Sigmoid colon (tissue), 6 donors: ENCODE measurements at regions not wholly inside any gene's neighbourhood (a gene's known extent, or its start where the extent isn't known, plus 50 kb on each side); places are given as distances from the start of the nearest gene placed in this dataset.

Experiments
- DNase-seq: peaks from one replicate; pipeline ENCODE4 v3.0.0-alpha.2; 2019
- H3K27ac ChIP-seq, 4 donors: fragments of 200-600 bp; sonication (generic); one replicate each; pipeline ENCODE4 v1.5.1; 2016 to 2019; ENCODE audit warnings: mild to moderate bottlenecking in 1 of 4
- H3K27me3 ChIP-seq, 3 donors: fragments of 200-600 bp; sonication (generic); one replicate each; pipeline ENCODE4 v1.5.1; 2019; ENCODE audit warnings: mild to moderate bottlenecking in 1 of 3
- H3K36me3 ChIP-seq, 4 donors: fragments of 200-600 bp; sonication (generic); one replicate each; pipeline ENCODE4 v1.5.1; 2016 to 2019
- H3K4me1 ChIP-seq, 4 donors: fragments of 200-600 bp; sonication (generic); one replicate each; pipeline ENCODE4 v1.5.1; 2017 to 2019
- H3K4me3 ChIP-seq, 4 donors: fragments of 200-600 bp; sonication (generic); one replicate each; pipeline ENCODE4 v1.5.1; 2017 to 2019; ENCODE audit warnings: mild to moderate bottlenecking in 2 of 4, moderate library complexity in 1 of 4
- H3K9me3 ChIP-seq, 4 donors: fragments of 200-600 bp in 3 of 4; sonication (generic) in 3 of 4; one replicate each; pipeline versions ENCODE4 v1.5.1 to v1.6.1; 2013 to 2019
- CTCF ChIP-seq, 4 experiments: fragments of 450-650 bp in 3 of 4; fragments of 200-600 bp in 1 of 4; IDR thresholded peaks; one replicate each; pipeline ENCODE4 v1.5.1; 2016 to 2019; ENCODE audit warnings: antibody characterized with exemption in 4 of 4, mild to moderate bottlenecking in 3 of 4, moderate library complexity in 2 of 4
- EP300 ChIP-seq, 4 donors: sonication (generic); formaldehyde crosslinking; IDR thresholded peaks; one replicate each; pipeline ENCODE4 v1.6.1; 2017; ENCODE audit warnings: antibody characterized with exemption in 4 of 4
- POLR2A ChIP-seq, 2 donors: fragments of 450-650 bp; IDR thresholded peaks; one replicate each; pipeline ENCODE4 v1.6.1; 2016; ENCODE audit warnings: antibody characterized with exemption in 2 of 2, mild to moderate bottlenecking in 2 of 2, moderate library complexity in 2 of 2
- POLR2AphosphoS5 ChIP-seq, 4 donors: sonication (generic); formaldehyde crosslinking; IDR thresholded peaks; one replicate each; pipeline ENCODE4 v1.6.1; 2017; ENCODE audit warnings: antibody characterized with exemption in 4 of 4
- WGBS, 2 donors: extraction: QIAGEN DNeasy Blood & Tissue Kit; methylation state at CpG; one replicate each; pipeline ENCODE4 v1.1.7; 2013; 5-methylcytosine and 5-hydroxymethylcytosine counted together
- intact Hi-C: fragments of 100-400 bp; cut with DNase I; formaldehyde crosslinking; loops from one replicate; pipeline ENCODE4 v1.15.1; 2023
- donor health status: healthy with polysubstance abuse.
- donor health status: healthy.

DNA sequence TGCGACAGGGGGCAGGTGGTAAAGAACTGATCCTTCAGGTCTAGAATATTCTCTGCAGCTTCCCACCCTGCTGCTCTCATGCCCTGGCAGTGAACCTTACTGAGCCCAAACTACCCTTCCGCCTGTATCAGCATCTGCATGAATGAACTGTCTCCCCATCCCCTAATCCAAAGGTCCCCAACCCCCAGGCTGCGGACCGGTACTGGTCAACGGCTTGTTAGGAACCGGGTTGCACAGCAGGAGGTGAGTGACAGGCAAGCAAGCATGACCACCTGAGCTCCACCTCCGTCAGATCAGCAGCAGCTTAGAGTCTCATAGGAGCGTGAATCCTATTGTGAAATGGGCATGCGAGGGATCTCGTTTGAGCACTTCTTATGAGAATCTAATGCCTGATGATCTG, 58.2 kb upstream of the LMO1 start:
- TF ChIP-seq EP300 (IDR thresholded peaks at IDR 0.05) (no peak), POLR2A (IDR thresholded peaks at IDR 0.05) (no peak), POLR2AphosphoS5 (IDR thresholded peaks at IDR 0.05) (no peak), CTCF (IDR thresholded peaks at IDR 0.05) (no peak)
- Histone ChIP-seq H3K4me3 (no peak overlapping the region), H3K27me3 (no peaks in the 10 kb centered on the region), H3K9me3 (no peaks in the 10 kb centered on the region), H3K4me1 (no peaks in the 10 kb centered on the region), H3K36me3 (no peaks in the 10 kb centered on the region), H3K27ac (no peak overlapping the region)
- WGBS, 2 donors = 90 to 95% methylated on average over 10 of the region's 10 CpGs
- peak; percentile 42 for DNase-seq
- intact Hi-C loops = no loop called here

DNA sequence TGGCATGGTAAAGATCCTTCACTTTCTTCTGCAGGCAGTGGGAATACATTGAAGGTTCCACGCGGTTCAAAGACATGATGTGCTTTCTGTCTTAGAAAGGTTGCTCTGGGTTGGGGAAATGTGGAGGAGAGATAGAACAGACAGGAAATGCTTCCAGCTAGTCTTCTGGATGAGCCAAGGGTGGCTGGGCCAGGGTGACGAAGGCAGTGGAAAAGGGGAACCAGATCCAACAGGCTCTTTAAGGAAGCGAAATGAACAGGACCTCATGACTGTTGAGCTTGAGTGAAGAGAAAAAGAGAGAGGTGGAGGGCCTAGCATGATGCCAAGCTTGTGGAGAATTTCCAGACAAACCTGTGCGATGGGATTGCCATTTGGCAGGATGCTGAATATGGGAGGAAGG, 56.4 kb upstream of the LMO1 start:
- Histone ChIP-seq H3K9me3 (no peaks in the 10 kb centered on the region), H3K36me3 (no peaks in the 10 kb centered on the region), H3K27me3 (no peaks in the 10 kb centered on the region), H3K4me3 (no peak overlapping the region), H3K4me1 (peaks cover 0 to 9% (median 3%) of the 10 kb centered on the region in 4 donors), H3K27ac (no peak overlapping the region)
- DNase-seq = peak; percentile 20
- intact Hi-C loops = no loop called here
- WGBS, 2 donors = 84 to 90% methylated on average over 5 of the region's 5 CpGs
- TF ChIP-seq CTCF (IDR thresholded peaks at IDR 0.05) = no peak

GRCh38 chr11:8318536-8318935, 54.9 kb upstream of the LMO1 start:
- H3K36me3 ChIP-seq = no peaks in the 10 kb centered on the region
- H3K27ac ChIP-seq = no peak overlapping the region
- H3K9me3 ChIP-seq = no peaks in the 10 kb centered on the region
- intact Hi-C loops = no loop called here
- DNase-seq = peak; percentile 55
- no peaks in the 10 kb centered on the region for H3K27me3 ChIP-seq
- 74 to 76% methylated on average over 7 of the region's 7 CpGs for WGBS, 2 donors
- no peak overlapping the region for H3K4me3 ChIP-seq
- peaks cover 0 to 14% (median 3%) of the 10 kb centered on the region in 4 donors for H3K4me1 ChIP-seq
- TF ChIP-seq EP300 (IDR thresholded peaks at IDR 0.05) = no peak
- no peak for TF ChIP-seq POLR2AphosphoS5 (IDR thresholded peaks at IDR 0.05)
- no peak for TF ChIP-seq POLR2A (IDR thresholded peaks at IDR 0.05)

DNA sequence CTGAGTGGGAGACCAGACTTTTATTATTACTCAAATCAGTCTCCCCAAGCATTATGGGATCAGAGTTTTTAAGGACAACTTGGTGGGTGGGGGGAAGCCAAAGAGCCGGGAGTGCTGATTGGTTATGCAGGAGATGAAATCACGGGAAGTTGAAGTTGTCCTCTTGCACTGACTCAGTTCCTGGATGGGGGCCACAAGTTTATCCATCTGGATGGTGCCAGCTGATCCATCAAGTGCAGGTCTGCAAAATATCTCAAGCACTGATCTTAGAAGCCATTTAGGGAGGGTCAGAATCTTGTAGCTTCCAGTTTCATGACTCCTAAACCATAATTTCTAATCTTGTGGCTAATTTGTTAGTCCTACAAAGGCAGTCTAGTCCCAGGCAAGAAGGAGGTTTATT, 53.5 kb upstream of the LMO1 start:
- TF ChIP-seq EP300 (IDR thresholded peaks at IDR 0.05) (no peak), CTCF (IDR thresholded peaks at IDR 0.05) (no peak), POLR2AphosphoS5 (IDR thresholded peaks at IDR 0.05) (peak in 1 of 4 donors; percentile 24)
- peak; percentile 55 for DNase-seq
- Histone ChIP-seq H3K4me1 (peaks cover 0 to 14% (median 3%) of the 10 kb centered on the region in 4 donors), H3K27ac (no peak overlapping the region), H3K27me3 (no peaks in the 10 kb centered on the region), H3K36me3 (no peaks in the 10 kb centered on the region), H3K9me3 (no peaks in the 10 kb centered on the region), H3K4me3 (no peak overlapping the region)
- intact Hi-C loops = no loop called here
- WGBS, 2 donors = 53 to 61% methylated on average over 2 of the region's 2 CpGs

DNA sequence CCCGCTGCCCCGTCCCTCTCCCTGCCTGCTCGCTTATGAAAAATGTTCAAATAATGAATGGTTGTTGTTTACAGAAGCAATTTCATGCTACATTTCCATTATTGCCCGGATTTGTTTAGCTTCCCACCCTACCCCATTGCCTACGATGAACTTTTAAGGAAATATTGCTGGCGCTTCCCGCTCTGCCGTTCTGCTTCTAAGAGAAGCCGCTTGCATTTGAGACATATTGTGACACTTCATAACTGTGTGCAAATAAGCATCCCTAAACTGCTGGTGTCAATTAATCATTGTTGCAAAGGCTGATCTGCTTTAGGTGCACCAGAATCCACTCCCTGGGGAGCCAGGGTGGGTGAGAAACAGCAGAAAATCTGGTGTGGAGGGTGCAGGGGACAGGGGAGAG, 52.3 kb upstream of the LMO1 start:
- H3K27ac ChIP-seq = no peak overlapping the region
- intact Hi-C loops = no loop called here
- H3K4me1 ChIP-seq = peaks cover 0 to 14% (median 3%) of the 10 kb centered on the region in 4 donors
- H3K36me3 ChIP-seq = no peaks in the 10 kb centered on the region
- no peaks in the 10 kb centered on the region for H3K9me3 ChIP-seq
- H3K4me3 ChIP-seq = no peak overlapping the region
- TF ChIP-seq POLR2AphosphoS5 (IDR thresholded peaks at IDR 0.05) (no peak), CTCF (IDR thresholded peaks at IDR 0.05) (no peak), EP300 (IDR thresholded peaks at IDR 0.05) (no peak), POLR2A (IDR thresholded peaks at IDR 0.05) (no peak)
- DNase-seq = no peak
- no peaks in the 10 kb centered on the region for H3K27me3 ChIP-seq
- 80 to 84% methylated on average over 9 of the region's 9 CpGs for WGBS, 2 donors
